ENCODE measurements at regions not wholly inside any gene's neighbourhood (a gene's known extent, or its start where the extent isn't known, plus 50 kb on each side); places are given as distances from the start of the nearest gene placed in this dataset.

- TF ChIP-seq CTCF (IDR thresholded peaks at IDR 0.05), result no peak
- no peak for TF ChIP-seq POLR2A (IDR thresholded peaks at IDR 0.05)
Observed at GRCh38 chr5:24850926-24851486, 206.2 kb upstream of the CDH10 start.
